Neutrophil (primary cell): ENCODE measurements at regions not wholly inside any gene's neighbourhood (a gene's known extent, or its start where the extent isn't known, plus 50 kb on each side); places are given as distances from the start of the nearest gene placed in this dataset.
"Not testable (repeated sequence)": the region's sequence is repeated elsewhere in the genome, so short reads cannot be mapped to it uniquely, and the experiment has no call there.

Source experiments
- H3K27ac ChIP-seq: fragments of 200-600 bp; sonication (generic); 2 replicates; pipeline ENCODE4 v1.5.1; 2016; ENCODE audit warnings: mild to moderate bottlenecking, moderate library complexity
- H3K27me3 ChIP-seq: fragments of 200-600 bp; sonication (generic); 2 replicates; pipeline ENCODE4 v1.6.0; 2016; ENCODE audit warnings: mild to moderate bottlenecking
- H3K36me3 ChIP-seq: fragments of 200-600 bp; sonication (generic); 2 replicates; pipeline ENCODE4 v1.5.1; 2017
- H3K4me1 ChIP-seq, 2 experiments: fragments of 200-600 bp in 1 of 2; sonication (generic) in 1 of 2; 1 replicate in 1 of 2; 2 replicates in 1 of 2; pipeline versions ENCODE4 v1.5.1 to v1.6.1; 2013 to 2016; ENCODE audit warnings: low read depth in 1 of 2, low read length in 1 of 2, mild to moderate bottlenecking in 1 of 2, moderate library complexity in 1 of 2; ENCODE audit not compliant: control insufficient read depth in 1 of 2, insufficient read depth in 1 of 2
- H3K4me3 ChIP-seq, 2 experiments: fragments of 200-600 bp in 1 of 2; sonication (generic) in 1 of 2; 1 replicate in 1 of 2; 2 replicates in 1 of 2; pipeline ENCODE4 v1.5.1; 2013 to 2016; ENCODE audit warnings: low read depth in 1 of 2, low read length in 1 of 2, mild to moderate bottlenecking in 1 of 2, moderate library complexity in 1 of 2
- H3K9me3 ChIP-seq: fragments of 200-600 bp; sonication (generic); 2 replicates; pipeline ENCODE4 v1.5.1; 2016
- CTCF ChIP-seq: fragments of 200-600 bp; sonication (generic); IDR thresholded peaks from 2 replicates; pipeline ENCODE4 v1.5.1; 2016; ENCODE audit warnings: antibody characterized with exemption

GRCh38 chr5:37916525-37916924 is 76.7 kb upstream of the GDNF start:
- Histone ChIP-seq H3K9me3 (no peaks in the 10 kb centered on the region), H3K4me3 (no peak overlapping the region), H3K27me3 (peaks cover 70% of the 10 kb centered on the region), H3K4me1 (no peaks in the 10 kb centered on the region), H3K27ac (no peak overlapping the region), H3K36me3 (no peaks in the 10 kb centered on the region)
- TF ChIP-seq CTCF: no peak

- no peak for TF ChIP-seq CTCF
- H3K27ac ChIP-seq: no peak overlapping the region
- H3K4me1 ChIP-seq: peaks cover 0 to 5% of the 10 kb centered on the region in 2 experiments
- H3K9me3 ChIP-seq: no peaks in the 10 kb centered on the region
- H3K36me3 ChIP-seq: no peaks in the 10 kb centered on the region
- peaks cover 80% of the 10 kb centered on the region for H3K27me3 ChIP-seq
- H3K4me3 ChIP-seq: no peak overlapping the region
Measured at GRCh38 chr5:37915097-37915736, 75.4 kb upstream of the GDNF start.

GRCh38 chr5:37909610-37910266 is 69.9 kb upstream of the GDNF start:
- H3K9me3 ChIP-seq, H3K4me3 ChIP-seq, H3K36me3 ChIP-seq, H3K27ac ChIP-seq: not testable (repeated sequence)
- Histone ChIP-seq H3K27me3 (peaks cover 68% of the 10 kb centered on the region), H3K4me1 (peaks cover 0 to 13% of the 10 kb centered on the region in 2 experiments)

GRCh38 chr5:37906416-37906815 is 66.6 kb upstream of the GDNF start:
- Histone ChIP-seq H3K36me3 (no peaks in the 10 kb centered on the region), H3K4me3 (no peak overlapping the region), H3K27me3 (peaks cover 39% of the 10 kb centered on the region)

GRCh38 chr5:37905230-37905629 is 65.4 kb upstream of the GDNF start:
- H3K36me3 ChIP-seq: no peaks in the 10 kb centered on the region
- H3K4me3 ChIP-seq: no peak overlapping the region
- peaks cover 0 to 9% of the 10 kb centered on the region in 2 experiments for H3K4me1 ChIP-seq
- TF ChIP-seq CTCF: no peak
- no peaks in the 10 kb centered on the region for H3K9me3 ChIP-seq
- H3K27me3 ChIP-seq: peaks cover 31% of the 10 kb centered on the region
- no peak overlapping the region for H3K27ac ChIP-seq

More at GRCh38 chr5:37906416-37906815, 66.6 kb upstream of the GDNF start:
- peaks cover 0 to 13% of the 10 kb centered on the region in 2 experiments for H3K4me1 ChIP-seq
- TF ChIP-seq CTCF: no peak
- no peak overlapping the region for H3K27ac ChIP-seq
- no peaks in the 10 kb centered on the region for H3K9me3 ChIP-seq

- H3K36me3 ChIP-seq: no peaks in the 10 kb centered on the region
- H3K27ac ChIP-seq: no peak overlapping the region
- no peak for TF ChIP-seq CTCF
- H3K27me3 ChIP-seq: peaks cover 12% of the 10 kb centered on the region
- no peak overlapping the region for H3K4me3 ChIP-seq
- no peaks in the 10 kb centered on the region for H3K9me3 ChIP-seq
- no peaks in the 10 kb centered on the region for H3K4me1 ChIP-seq
Measured at GRCh38 chr5:37902323-37902722, 62.5 kb upstream of the GDNF start.
